Activated CD8-positive, alpha-beta memory T cell treated with anti-CD3 and anti-CD28 coated beads for 1 hour (primary cell): ENCODE measurements at regions not wholly inside any gene's neighbourhood (a gene's known extent, or its start where the extent isn't known, plus 50 kb on each side); places are given as distances from the start of the nearest gene placed in this dataset.

ENCODE experiments used
- DNase-seq, 2 donors: peaks; one replicate each; pipeline ENCODE4 v3.0.0-alpha.2; 2020; ENCODE audit warnings: low read depth in 1 of 2; ENCODE audit errors: extremely low read depth in 1 of 2

DNA sequence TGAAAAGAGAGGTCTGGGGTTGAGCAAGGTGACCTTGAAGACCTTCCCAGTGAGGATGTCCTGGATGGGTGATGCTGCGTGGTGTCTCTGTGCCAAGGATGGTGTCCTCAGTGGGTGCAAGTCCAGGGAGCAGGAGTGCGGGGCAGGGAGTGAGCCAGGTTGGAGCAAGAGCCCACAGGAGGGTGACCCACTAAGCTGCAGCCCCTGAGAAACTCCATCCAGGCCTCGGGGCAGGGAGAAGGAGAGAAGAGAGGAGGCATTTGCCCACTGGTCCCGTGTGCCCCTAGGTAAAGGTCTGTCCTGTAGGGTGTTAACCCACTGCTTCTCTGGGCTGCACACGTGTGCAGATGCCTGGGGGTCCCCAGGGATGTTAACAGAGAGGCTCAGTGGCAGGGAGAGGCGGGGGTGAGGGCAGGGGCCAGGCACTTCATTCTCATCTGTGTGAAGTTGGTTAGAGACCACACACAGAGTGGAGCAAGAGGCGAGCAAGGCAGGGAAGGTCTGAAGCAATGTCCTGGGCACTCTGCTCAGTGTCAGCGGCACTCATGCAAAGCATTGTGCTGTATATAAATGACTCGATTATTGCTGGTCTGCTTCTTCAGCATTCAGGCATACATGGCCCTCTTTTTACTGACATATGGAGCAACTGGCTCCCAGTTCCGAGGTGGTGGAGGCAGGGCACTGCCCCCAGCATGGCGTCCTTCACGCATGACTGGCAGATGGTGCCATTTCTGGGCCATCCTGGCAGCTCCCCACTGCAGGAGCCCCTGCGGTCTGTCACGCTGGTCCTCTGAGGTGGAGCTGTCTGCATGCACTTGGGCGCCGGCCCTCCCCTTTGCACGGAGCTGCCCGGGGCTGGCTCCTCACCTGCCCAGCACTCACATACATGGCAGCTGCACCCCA is 117.2 kb upstream of the HS6ST1 start:
- no peak for DNase-seq

DNA sequence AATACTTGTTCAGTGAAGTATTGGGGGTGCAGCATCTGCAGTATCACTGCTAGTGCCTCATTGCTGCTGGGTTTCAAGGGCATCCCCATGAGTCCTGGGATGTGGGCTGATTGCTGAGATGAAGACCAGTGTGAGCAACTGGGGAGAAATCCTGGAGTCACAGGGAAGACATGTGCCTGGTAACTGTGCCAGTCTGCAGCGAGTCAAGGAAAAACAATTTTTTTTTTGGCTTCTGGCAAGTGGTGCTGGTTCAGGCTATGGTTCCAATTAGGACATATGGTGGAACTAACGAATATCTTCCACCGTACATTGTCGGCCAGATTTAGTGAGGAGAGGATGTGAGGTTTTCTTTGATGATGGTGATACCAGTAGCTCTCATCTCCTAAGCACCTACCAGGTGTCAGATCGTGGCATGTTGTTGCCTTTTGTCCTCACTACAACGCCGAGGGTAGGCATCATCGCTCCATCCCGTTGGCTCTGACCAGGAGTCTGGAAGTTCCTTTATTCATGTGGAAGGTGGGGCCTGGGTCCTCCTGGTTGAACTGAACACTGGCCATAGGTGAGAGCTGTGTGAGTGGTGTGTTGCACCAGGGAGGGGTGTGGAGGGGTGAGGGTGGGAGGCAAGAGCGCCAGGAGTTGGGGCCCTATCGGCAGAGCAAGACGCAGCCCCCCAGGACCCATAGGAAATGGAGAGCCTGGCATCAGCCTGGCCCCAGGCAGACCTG is 118.0 kb upstream of the HS6ST1 start:
- no peak for DNase-seq

DNA sequence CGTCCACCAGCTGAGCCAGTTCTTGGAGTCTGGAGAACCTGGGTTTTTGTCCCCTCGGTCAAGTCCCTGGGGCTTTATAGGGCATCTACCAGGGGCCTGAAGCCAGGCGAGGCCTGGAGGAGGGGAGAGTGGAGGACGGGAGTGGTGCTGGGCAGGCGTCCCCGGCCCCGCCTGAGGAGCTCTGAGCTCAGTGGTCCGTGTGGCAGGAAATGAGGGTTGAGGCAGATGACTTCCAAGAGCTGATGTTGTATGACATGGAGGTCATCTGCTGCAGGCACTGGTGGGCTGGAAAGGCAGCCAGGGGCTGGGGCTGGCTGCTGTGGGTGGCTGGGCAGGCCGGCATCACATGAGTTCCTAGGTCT is 118.5 kb upstream of the HS6ST1 start:
- no peak for DNase-seq

DNA sequence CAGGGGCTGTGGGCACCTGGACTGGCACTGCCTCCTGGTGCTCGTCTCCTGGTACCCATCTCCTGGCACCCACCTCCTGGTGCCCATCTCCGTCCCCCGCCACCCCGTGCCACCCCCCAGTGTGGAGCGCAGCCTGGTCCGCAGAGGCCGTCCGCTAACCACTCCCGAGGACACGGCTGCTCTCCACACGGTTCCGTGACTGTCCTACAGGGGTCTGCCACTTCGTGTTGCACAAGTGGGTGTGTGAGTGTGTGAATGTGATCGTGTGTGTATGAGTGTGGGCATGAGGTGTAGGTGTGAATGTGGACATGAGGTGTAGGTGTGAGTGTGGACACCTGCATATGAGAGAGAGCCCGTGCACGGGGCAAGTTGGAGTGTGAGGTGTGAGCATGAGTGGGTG is 119.4 kb upstream of the HS6ST1 start:
- DNase-seq = no peak

DNA sequence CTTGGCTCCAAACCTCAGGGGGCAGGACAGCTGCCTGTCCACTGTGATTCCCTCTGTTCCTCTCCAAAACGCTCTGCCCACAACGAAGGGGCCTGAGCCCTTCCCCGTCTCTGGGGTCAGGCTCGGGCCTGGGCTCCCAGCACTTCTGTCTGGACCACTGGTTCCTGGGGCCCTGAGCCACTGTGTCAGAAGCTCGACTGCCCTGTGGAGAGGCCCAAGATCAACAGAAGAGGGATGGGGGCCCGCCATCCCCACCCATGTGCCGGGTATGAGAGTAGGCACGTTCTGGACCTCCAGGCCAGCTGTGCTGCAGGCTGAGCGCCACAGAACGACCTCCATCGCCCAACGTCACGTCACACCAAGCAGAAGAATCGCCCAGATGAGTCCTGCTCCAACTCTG is 119.9 kb upstream of the HS6ST1 start:
- no peak for DNase-seq

DNA sequence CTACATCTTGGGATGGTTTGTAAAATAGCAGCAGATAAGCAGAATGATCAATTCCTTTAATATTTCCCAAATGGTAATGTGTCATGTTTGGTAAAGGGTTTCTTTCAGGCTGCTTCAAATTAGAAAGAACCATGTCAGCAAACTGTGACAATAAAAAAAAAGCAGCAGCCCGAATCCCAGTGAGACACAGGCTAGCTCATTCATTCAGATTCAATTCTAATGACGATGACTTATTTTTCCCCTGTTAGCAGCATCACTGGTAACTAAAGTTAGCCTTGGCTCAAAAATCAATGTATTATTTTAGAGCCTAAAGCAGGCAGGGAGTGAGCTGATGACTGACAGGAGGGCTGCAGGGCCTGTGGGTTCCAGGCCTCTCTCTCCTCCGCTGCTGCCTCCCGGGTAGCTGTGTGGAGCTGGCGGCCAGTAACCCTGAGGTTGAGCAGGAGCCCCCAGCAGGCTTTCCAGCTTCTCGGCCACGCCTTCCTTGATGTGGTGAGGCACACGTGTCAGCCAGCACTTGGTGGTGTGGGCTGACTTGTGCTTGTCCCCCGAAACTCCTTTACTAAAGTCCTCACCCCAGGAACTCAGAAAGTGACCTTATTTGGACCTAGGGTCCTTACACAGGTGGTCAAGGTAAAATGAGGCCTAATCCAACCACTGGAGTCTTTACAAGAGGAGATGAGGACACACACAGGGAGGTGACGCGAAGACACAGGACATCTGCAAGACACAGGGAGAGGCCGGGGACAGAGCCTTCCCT is 120.5 kb upstream of the HS6ST1 start:
- DNase-seq = no peak

DNA sequence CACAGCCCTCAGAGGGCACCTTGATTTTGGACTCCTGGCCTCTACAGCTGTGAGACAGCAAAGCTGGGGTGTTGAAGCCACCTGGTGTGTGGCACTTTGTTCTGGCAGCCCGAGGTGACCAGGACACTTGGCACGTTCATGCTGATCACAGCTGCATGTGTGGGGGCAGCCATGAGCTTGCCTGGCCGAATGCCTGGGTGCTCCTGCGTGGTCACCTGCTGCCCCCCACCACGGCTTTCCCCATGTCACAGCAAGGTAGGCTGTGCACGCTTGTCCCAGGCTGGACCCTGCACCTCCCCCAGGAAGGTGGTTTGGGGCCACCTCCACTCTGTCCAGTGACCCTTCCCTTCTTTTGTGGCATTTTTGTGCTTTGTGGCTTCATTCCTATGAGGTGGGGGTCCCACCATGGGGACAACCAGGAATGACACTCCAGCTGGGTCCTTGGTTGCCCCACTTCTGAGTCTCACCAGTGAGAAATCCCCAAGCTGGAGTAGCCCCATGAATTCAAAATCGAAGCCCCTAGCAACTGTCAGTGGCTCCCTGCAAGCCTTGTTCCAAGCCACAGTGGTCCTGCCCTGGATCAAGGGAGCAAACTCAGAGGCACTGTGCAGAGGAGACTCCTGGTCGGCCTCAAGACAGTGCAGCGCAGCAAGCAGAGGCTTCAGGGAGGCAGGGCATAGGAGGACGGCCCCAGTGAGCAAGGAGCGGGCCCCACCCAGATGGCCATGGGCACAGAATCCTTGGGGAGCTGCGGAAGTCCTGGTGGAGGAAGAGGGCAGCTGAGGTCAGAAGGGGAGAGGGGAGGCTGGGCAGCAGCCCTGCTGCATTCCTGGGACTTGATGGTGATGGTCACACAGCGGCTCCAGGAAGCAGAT is 121.4 kb upstream of the HS6ST1 start:
- DNase-seq = no peak

DNA sequence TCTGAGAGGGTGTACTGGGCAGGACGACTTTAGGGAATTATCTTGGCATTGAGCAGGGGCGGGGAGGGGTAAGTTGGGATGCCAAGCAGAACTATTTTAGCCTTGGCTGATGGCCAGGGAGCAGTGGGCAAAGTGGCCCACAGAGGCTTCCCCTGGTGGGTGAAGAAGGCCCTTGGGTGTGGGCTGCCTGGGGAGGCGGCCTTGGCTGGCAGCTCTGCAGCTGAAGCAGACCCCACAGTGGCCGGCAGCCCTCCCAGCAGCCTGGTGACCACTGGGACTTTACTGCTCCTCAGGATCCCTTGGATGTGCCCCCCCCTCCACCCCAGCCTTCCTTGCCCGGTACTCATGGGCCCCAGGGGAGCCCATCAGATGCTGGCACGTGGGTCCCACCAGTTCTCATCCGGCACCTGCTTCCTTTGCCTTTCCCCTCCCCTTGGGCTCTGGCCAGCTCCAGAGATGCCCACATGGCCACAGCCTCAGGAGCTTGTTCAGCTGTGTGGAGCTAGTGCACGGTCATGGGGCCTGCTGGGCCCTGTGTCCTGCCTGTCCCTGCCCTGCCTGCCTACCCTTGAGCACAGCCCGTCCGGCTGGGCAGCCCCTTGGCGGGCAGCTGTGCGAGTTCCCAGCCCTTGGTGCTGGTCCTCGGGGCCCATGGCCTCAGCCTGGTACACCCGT is 122.1 kb upstream of the HS6ST1 start:
- DNase-seq = no peak

DNA sequence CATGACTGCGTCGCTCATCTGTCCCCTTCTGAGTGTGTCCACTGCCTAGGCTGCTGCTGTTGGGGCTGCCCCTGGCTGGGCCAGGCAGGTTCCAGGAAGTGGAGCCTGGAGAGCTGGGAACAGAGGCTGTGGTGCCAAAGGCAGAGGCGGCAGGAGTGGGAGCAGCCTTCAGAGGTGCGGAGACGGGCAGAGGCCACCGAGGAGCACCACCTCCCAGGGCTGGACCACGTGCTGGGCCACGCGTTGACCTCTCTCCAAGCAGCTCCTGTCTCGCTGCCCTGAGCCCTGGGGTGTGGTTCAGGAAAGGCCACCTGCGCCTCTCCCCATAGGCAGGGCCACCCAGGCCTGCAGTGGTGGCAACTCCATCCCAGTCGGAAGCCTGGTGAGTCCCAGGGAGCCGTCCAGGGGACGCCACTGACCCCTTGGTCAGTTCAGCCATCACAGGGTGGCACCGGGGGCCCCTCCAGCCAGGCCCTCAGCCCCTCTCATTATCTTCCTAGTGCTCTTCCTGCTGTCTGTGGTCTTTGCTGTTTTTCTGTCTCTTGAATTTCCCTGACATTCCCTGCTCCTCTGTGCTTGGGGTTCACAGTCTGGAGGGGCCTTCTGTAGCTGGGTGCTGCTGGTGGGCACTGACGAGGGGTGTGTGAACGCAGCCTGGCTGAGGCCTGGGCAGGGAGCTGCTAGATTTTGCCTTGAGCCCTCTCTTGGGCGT is 122.8 kb upstream of the HS6ST1 start:
- no peak for DNase-seq

DNA sequence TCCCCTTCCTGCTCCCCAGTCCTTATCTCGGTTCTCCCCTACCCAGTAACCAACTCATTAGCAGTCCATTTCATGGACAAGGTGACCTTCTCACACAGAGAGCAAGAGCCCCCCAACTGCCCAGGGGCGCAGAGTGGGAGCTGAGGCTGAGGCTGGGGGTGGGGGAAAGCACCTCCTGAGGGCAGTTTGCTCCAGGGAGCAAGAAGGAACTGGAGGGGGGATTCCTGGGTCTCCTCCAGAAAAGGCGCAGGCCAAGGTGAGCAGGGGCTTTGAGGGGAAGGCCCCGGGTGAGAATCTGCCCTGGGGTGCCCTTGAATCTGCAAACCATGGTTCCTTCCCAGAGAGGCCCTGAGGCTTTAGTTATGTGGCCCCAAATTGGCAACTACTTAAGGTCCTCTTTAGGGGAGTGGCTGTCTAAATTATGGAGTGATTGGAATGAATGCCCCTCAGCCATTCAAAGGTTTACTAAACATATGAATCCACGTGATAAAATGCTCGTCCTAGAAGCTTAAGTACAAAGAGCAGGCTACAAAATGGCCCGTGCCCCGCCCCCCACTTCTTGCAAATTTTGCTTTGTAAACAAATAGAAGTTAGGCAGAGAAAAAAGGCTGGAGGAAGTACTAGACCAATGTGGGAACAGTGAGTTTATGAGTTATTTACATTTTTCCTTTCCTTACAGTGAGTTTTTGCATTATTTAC is 123.5 kb upstream of the HS6ST1 start:
- no peak for DNase-seq

DNA sequence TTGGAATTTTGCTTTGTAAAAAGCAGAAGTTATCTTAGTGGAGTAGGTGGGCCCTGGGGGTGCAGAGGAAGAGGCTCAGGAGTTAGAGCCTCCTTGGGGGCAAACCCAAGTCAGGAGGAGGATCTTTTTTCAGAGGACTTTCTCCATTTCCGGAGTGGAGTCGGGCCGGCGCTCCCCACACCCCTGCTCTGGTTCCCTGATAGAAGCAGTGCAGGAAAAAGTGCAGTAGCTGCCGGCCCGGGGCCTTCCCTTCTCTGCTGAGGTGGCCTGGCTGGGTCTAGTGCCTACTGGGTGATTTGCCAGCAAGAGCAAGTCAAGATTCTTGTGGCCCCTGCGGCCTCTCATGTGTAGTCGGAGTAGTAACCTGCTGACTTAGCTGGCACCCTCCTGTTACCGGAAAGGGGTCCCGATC is 124.2 kb upstream of the HS6ST1 start:
- DNase-seq = no peak

DNA sequence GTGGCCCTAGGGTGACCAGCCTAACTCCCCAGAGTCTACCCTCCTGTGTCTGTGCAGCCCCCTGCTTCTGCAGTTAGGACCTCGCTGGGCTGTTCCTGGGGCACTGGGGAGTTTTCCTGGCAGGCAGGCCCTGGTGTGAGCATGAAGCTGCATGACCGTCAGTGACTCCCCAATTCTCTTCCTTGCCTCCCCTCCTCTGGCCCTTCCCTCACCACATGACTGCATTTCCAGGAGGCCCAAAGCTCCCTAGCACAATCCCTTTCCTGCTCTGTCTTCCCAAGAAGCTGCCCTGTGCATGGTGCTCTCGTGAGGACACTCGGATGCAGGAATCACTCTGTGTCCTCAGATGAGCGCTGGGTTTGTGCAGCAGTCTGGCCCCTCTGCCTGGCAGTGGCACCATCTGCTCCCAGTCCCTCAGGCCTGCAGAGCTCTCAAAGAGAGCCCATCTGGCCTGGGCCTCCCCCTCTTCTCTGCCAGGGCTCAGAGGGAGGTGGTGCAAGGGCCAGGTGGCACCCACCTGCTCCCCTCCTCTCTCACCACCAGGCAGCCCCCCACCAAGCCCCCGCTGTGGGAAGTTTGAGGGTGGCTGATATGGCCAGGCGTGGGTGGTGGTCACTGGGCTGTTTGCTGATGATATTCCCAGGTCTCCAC is 125.6 kb upstream of the HS6ST1 start:
- DNase-seq = no peak

DNA sequence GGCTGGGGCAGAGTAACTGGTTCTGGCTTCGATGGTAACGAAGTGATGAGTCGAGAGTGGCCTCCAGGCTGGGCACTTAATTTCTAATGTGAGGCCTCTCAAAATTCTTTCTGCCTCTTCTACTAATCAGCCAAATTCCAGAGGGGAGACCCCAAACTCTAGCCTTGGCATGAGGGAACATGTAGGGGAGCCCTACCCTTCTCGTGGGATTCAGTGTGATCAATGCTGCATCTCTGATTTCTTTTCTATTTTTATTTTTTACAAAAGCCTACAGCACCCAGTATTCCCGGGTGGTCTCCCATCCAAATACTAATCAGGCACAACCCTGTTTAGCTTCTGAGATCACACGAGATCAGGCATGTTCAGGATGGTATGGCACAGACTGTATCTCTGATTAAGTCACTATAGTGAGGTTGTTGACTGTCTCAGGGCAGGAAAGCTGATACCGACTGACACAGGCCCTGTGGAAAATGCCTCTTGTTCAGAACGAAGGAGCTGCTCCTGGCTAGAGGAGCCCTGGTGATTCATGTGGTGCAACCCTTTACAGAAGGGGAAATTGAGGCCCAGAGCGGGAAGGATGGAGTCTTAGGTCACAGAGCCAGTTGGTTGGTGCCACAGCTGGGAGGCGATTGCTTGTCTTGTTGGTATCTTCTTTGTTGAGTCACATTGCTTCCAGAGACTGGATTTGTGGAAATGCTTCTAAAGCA is 126.3 kb upstream of the HS6ST1 start:
- DNase-seq = no peak

DNA sequence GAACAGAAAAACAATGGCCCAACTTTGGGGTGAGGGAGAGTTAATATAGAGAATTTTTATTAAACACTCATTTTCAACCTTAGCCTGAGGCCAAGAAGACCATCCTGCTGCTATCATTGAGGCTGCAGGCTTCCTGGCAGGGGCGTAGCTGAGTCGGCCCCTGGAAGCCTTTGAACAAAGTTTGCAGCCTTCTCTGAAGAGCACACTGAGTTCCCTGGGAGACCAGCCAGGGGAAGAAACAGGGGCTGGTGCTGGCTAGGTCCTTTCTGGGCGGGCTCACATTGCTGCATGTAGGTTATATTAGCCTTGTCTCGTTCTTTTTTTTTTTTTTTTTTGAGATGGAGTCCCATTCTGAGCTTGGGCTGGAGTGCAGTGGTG is 126.8 kb upstream of the HS6ST1 start:
- no peak for DNase-seq

DNA sequence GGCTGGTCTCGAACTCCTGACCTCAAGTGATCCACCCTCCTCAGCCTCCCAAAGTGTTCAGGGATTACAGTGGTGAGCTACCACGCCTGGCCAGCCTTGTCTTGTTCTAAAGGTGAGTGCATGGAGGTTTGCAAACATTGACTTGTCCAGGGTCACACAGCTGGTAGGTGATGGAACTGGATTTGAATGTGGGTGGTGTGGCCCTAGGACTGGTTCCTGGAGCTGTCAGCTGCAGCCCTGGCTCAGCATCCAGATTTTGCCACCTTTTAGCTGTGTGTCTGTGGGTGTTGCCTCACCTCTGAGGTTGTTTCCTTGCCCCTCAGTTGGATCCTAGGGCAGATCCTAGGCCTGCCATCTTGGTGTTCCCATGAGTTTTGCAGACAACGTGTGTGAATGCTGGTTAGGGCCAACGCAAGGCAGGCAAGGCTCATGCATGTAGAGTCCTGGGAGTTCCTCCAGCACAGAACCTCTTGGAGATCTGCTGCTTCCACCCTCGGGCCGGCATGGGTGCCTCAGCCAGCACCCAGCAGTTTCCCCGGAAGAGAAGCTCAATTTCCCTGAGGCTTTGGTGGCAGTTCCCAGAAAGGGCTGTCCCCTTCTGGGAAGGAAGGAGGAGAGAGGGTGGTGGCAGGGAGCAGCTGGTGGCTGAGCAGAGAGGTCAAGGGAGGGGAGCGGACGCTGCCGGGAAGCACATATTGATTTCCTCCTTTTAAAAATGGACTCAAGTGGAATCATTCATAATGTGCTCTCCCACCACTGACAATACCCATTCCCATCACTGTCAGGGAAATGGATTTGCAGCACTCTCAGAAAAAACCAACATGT is 127.6 kb upstream of the HS6ST1 start:
- no peak for DNase-seq

DNA sequence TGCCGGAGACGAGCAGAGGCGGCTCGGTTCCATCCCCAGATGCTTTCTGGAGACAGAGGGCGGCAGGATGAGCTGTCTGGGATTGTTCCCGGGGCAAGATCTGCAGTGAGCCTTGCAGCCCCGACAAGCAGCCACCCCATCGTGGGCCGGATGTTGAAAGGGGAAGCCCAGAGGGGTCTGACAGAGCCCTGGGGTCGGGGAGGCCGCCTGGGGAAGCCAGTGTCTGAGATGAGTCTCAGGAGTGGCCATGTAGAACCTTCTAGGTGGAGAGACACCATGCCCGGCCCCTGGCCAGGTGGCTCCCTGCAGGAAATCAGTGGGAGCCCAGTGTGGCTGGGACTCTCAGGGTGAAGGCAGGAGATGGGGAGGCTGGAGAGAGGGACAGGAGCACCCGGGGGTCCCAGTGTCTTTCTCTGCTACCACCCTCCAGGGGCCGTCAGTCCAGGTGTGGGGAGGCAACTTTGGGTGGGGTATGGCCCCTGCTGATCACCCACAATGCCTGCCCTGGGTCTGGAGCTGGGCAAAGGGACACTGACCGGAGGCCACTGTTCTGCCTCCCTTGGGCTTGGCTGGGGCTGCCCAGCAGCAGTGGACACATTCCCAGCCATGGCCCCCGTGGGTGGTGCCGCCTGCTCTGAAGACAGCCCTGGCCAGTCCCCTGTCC is 128.3 kb upstream of the HS6ST1 start:
- DNase-seq = no peak
